ENCODE measurements at regions not wholly inside any gene's neighbourhood (a gene's known extent, or its start where the extent isn't known, plus 50 kb on each side); places are given as distances from the start of the nearest gene placed in this dataset.
A peak's percentile ranks its signal among the peaks of the same experiment; 100 is the strongest.

DNA sequence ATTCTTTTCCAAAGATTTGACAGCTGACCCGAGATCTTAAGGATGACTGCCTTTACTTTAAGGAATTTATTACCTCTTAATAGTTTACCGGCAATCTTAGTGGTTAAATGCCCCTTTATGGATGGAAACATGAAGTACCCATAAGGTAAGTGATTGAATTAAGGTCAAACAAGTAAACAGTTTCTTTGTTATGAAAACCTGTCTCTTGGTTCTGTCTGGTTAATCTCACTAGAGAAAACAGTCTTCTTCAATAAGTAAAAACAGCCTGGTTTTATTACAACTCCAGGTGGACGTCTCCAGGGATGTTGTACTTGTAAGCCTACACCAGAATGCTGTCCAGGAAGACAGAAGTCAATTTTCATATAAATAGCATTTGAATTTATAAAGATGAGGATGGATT lies 161.8 kb upstream of the MTPN start:
- Histone ChIP-seq H3K4me3 (no peak overlapping the region), H3K9me3 (no peaks in the 10 kb centered on the region), H3K36me3 (no peaks in the 10 kb centered on the region), H3K27me3 (no peaks in the 10 kb centered on the region), H3K27ac (no peak overlapping the region), H3K4me1 (peaks cover 0 to 3% (median 0%) of the 10 kb centered on the region in 4 donors)
- intact Hi-C loops (cut with DNase I; ENCODE audit: low total_unique reads): no loop called here
- DNase-seq: no peak
- TF ChIP-seq CTCF (IDR thresholded peaks at IDR 0.05) (no peak), EP300 (IDR thresholded peaks at IDR 0.05) (no peak), POLR2A (IDR thresholded peaks at IDR 0.05) (no peak), POLR2AphosphoS5 (IDR thresholded peaks at IDR 0.05) (no peak)
- WGBS, 5 donors: 59 to 73% (median 65%) methylated on average over 3 of the region's 3 CpGs

DNA sequence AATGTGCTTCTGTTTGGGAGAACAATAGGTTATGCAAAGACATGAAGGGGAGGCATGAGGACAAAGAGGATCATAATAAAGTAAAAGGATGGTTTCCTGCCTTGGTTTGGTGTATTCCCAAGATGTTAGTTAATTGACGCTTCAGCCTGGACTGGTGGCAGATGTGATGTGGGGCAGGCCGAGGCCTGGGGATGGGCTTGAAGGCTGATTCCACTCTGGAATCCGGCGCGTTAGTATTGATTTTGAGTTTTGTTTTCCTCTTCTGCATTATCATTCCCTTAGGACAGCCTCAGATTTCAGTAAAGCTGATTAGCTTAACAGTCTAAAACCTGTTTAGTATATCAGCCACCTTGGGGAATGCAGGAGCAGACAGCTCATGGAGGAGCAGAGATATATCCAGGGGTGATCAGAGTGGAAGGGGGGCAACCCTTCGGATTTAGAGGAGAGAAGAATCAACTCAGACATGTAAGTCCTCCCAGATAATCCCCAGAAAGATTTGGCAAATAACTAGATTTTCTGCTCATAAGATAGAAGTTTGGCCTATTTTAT lies 159.8 kb upstream of the MTPN start:
- WGBS, 5 donors: 64 to 87% (median 75%) methylated on average over 6 of the region's 6 CpGs
- Histone ChIP-seq H3K36me3 (no peaks in the 10 kb centered on the region), H3K27ac (no peak overlapping the region), H3K9me3 (no peaks in the 10 kb centered on the region), H3K4me1 (no peaks in the 10 kb centered on the region), H3K4me3 (no peak overlapping the region), H3K27me3 (no peaks in the 10 kb centered on the region)
- no peak for DNase-seq
- no peak for TF ChIP-seq EP300 (IDR thresholded peaks at IDR 0.05)
- no peak for TF ChIP-seq POLR2AphosphoS5 (IDR thresholded peaks at IDR 0.05)
- TF ChIP-seq CTCF (IDR thresholded peaks at IDR 0.05): no peak
- TF ChIP-seq POLR2A (IDR thresholded peaks at IDR 0.05): no peak
- intact Hi-C loops (cut with DNase I; ENCODE audit: low total_unique reads): no loop called here

- intact Hi-C loops (cut with DNase I; ENCODE audit: low total_unique reads): no loop called here
- TF ChIP-seq POLR2A (IDR thresholded peaks at IDR 0.05) (no peak), EP300 (IDR thresholded peaks at IDR 0.05) (no peak)
- Histone ChIP-seq H3K27ac (no peak overlapping the region), H3K27me3 (no peaks in the 10 kb centered on the region), H3K4me1 (peaks cover 0 to 5% (median 0%) of the 10 kb centered on the region in 4 donors), H3K36me3 (no peaks in the 10 kb centered on the region), H3K9me3 (no peaks in the 10 kb centered on the region), H3K4me3 (no peak overlapping the region)
- 69 to 81% (median 74%) methylated on average over 3 of the region's 3 CpGs for WGBS, 5 donors
- no peak for DNase-seq
Observed at GRCh38 chr7:136134503-136134902, 157.3 kb upstream of the MTPN start.

- peaks cover 0 to 5% (median 0%) of the 10 kb centered on the region in 4 donors for H3K4me1 ChIP-seq
- no peaks in the 10 kb centered on the region for H3K27me3 ChIP-seq
- no peak for TF ChIP-seq POLR2AphosphoS5 (IDR thresholded peaks at IDR 0.05)
- no peak for TF ChIP-seq EP300 (IDR thresholded peaks at IDR 0.05)
- TF ChIP-seq POLR2A (IDR thresholded peaks at IDR 0.05): no peak
- no peak for TF ChIP-seq CTCF (IDR thresholded peaks at IDR 0.05)
- WGBS, 5 donors: 41 to 73% (median 62%) methylated on average over 3 of the region's 3 CpGs
- H3K4me3 ChIP-seq: no peak overlapping the region
- no peak overlapping the region for H3K27ac ChIP-seq
- H3K9me3 ChIP-seq: no peaks in the 10 kb centered on the region
- intact Hi-C loops (cut with DNase I; ENCODE audit: low total_unique reads): no loop called here
- peak in 1 of 2 donors; percentile 22 for DNase-seq
- H3K36me3 ChIP-seq: no peaks in the 10 kb centered on the region
Observed at GRCh38 chr7:136133551-136133950, 156.4 kb upstream of the MTPN start.

DNA sequence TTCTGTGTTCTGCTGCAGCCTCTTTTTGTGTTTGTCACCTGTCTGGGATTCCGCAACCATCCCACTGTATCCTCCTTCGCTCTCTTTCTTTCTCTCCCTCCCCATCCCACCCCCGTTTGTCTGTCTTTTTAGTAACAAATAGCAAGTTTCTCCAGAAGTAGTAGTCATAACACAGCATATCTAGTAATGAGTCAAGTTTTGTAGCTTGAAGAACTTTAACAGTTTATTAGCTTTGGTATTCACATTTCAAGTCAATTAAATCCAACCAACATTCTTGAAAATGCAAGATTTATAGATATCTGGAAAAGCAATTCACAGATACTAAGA lies 154.1 kb upstream of the MTPN start:
- Histone ChIP-seq H3K4me1 (peaks cover 0 to 5% (median 0%) of the 10 kb centered on the region in 4 donors), H3K36me3 (no peaks in the 10 kb centered on the region), H3K4me3 (no peak overlapping the region), H3K27me3 (no peaks in the 10 kb centered on the region), H3K27ac (no peak overlapping the region), H3K9me3 (no peaks in the 10 kb centered on the region)
- TF ChIP-seq CTCF (IDR thresholded peaks at IDR 0.05): no peak
- no peak for TF ChIP-seq POLR2AphosphoS5 (IDR thresholded peaks at IDR 0.05)
- no peak for TF ChIP-seq EP300 (IDR thresholded peaks at IDR 0.05)
- TF ChIP-seq POLR2A (IDR thresholded peaks at IDR 0.05): no peak
- intact Hi-C loops (cut with DNase I; ENCODE audit: low total_unique reads): no loop called here
- WGBS, 5 donors: 82 to 90% (median 83%) methylated on average over 3 of the region's 3 CpGs
- no peak for DNase-seq

All from stomach (tissue), 8 donors.